ENCODE measurements at regions not wholly inside any gene's neighbourhood (a gene's known extent, or its start where the extent isn't known, plus 50 kb on each side); places are given as distances from the start of the nearest gene placed in this dataset.
A peak's percentile ranks its signal among the peaks of the same experiment; 100 is the strongest.

- no peak overlapping the region for H3K4me3 ChIP-seq (ENCODE audit: low read depth, low read length)
- no peak for TF ChIP-seq CTCF (conservative IDR thresholded peaks at IDR 0.05; ENCODE audit: low read depth, low read length)
These were observed 105.2 kb upstream of the TSPAN2 start for GRCh38 chr1:115194506-115194905.

GRCh38 chr1:115193046-115193828, 103.9 kb upstream of the TSPAN2 start:
- no peak overlapping the region for H3K4me3 ChIP-seq (ENCODE audit: low read depth, low read length)
- DNase-seq (ENCODE audit: low read depth), result no peak
- TF ChIP-seq CTCF (conservative IDR thresholded peaks at IDR 0.05; ENCODE audit: low read depth, low read length), result no peak

More at GRCh38 chr1:115194506-115194905, 105.2 kb upstream of the TSPAN2 start:
- no peak for DNase-seq (ENCODE audit: low read depth)

- no peak for DNase-seq (ENCODE audit: low read depth)
- H3K4me3 ChIP-seq (ENCODE audit: low read depth, low read length), result no peak overlapping the region
- no peak for TF ChIP-seq CTCF (conservative IDR thresholded peaks at IDR 0.05; ENCODE audit: low read depth, low read length)
These were observed 103.0 kb upstream of the TSPAN2 start for GRCh38 chr1:115192200-115192767.

GRCh38 chr1:115191691-115192090, 102.4 kb upstream of the TSPAN2 start:
- no peak for TF ChIP-seq CTCF (conservative IDR thresholded peaks at IDR 0.05; ENCODE audit: low read depth, low read length)
- no peak for DNase-seq (ENCODE audit: low read depth)
- H3K4me3 ChIP-seq (ENCODE audit: low read depth, low read length), result no peak overlapping the region

- H3K4me3 ChIP-seq (ENCODE audit: low read depth, low read length), result no peak overlapping the region
- TF ChIP-seq CTCF (conservative IDR thresholded peaks at IDR 0.05; ENCODE audit: low read depth, low read length), result no peak
- DNase-seq (ENCODE audit: low read depth), result no peak
These were observed 101.4 kb upstream of the TSPAN2 start for GRCh38 chr1:115190540-115191170.

GRCh38 chr1:115189814-115190539, 100.7 kb upstream of the TSPAN2 start:
- no peak overlapping the region for H3K4me3 ChIP-seq (ENCODE audit: low read depth, low read length)
- no peak for TF ChIP-seq CTCF (conservative IDR thresholded peaks at IDR 0.05; ENCODE audit: low read depth, low read length)
- peak; percentile 87 for DNase-seq (ENCODE audit: low read depth)

Measured in epithelial cell of proximal tubule (primary cell).